ENCODE measurements at regions not wholly inside any gene's neighbourhood (a gene's known extent, or its start where the extent isn't known, plus 50 kb on each side); places are given as distances from the start of the nearest gene placed in this dataset.

GRCh38 chr4:26074712-26075430, 160.9 kb downstream of the SMIM20 start:
- peak; percentile 84 for DNase-seq

GRCh38 chr4:26075583-26075982, 161.6 kb downstream of the SMIM20 start:
- DNase-seq: no peak

- DNase-seq: peak; percentile 49
Observed at GRCh38 chr4:26076000-26076587, 162.1 kb downstream of the SMIM20 start.

DNA sequence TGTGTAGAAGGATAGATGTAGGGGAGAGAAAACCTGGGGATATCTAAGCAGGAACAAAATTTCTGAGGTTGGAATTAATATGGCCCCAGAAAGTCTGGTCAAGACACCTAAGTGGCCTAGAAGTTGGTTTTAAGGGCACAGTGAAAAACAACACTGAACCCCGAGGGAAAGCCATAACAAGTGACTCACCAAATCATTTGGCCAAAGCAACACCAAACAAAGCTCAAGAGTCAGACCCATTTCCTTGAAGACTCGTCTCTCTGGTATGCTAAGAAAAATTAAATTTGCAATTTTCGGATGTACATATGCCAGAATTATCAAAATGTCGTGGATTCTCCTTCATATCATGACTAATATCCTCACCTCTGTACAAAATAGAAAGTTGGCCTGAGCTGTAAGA, 162.9 kb downstream of the SMIM20 start:
- DNase-seq: no peak

DNA sequence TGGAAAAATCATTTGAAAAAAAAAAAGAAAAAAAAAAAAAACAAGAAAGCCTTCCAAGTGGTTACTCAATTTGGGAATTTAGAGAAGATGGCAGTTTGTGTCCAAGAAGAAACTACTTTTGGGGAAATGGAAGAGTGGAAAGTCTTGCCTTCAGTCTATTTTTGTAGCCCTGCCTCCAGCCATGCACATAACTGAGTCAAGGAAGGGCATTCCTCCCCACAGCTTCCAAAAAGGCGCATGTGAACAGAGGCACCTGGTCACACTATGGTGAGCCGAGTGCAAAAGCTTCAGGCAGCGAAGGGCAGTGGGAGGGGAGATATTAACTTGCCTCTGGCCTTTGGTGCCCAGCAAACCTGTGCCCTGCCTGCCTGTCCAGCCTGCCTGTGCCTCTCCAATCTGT, 163.7 kb downstream of the SMIM20 start:
- no peak for DNase-seq

DNA sequence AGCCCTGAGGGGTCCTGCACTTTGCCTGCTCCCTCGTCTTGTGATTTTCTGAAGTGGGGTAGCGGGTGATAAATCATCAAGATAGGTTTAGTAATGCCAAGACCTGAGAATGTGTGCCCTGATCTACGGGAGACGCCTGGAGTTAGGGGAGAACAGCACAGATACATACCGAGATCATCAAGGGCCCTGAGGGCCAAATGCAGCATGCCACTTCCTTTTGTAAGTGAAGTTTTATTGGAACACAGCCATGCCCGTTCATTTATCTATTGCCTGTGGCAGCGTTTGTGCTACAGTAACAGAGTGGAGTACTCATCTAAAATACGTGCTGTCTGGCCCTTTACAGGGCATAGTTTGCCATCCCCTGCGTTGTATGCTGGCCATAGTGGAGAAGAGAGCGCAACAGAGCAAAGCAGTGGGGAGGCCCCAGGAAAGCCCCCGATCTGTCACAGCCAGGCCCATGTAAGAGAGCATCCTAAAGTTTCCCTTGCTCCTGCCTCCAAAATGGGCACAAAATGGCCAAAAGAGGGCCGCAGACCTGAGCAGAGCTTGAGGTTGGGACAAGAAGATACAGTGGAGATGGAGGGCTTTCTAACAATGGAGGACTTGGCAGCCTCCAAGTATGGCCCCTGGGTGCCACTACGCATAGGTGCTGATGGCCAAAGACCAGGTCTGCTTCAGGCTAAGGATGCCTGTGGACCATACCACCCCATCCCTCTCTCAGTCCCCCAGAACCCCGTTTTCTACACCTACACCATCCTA, 167.0 kb downstream of the SMIM20 start:
- DNase-seq: no peak

GRCh38 chr4:26081795-26082498, 167.9 kb downstream of the SMIM20 start:
- DNase-seq: no peak

- no peak for DNase-seq
Observed at GRCh38 chr4:26082565-26082964, 168.5 kb downstream of the SMIM20 start.

GRCh38 chr4:26083987-26084386, 170.0 kb downstream of the SMIM20 start:
- peak; percentile 10 for DNase-seq

DNA sequence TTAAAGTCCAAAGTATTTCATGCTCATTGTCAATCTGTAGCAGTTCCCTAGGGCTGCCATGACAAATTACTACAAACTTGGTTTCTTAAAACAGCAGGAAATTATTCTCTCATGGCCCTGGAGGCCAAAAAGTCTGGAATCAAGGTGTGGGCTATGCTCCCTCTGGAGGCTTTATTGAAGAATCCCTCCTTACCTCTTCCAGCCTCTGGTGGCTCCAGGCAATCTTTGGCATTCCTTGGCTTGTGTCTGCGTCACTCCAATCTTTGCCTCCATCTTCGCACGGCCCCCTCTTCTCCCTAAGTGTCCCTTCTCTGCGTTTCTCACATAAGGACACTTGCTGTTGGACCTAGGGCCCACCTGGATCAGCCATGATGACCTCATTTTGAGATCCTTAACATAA, 170.4 kb downstream of the SMIM20 start:
- no peak for DNase-seq

DNA sequence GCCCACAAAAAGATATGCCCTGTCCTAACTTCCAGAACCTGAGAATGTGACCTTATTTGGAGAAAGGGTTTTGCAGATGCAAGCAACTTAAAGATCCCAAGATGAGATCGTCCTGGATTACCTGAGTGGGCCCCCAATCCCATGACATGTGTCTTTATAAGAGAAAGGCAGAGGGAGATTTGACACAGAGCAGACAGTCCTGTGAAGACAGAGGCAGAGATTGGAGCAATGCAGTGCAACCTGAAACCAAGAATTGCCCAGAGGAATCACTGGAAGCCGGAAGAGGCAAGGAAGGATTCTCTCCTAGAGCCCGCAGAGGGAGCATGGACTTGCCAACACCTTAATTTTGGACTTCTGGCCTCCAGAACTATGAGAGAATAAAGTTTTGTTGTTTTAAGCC, 171.5 kb downstream of the SMIM20 start:
- DNase-seq: no peak

DNA sequence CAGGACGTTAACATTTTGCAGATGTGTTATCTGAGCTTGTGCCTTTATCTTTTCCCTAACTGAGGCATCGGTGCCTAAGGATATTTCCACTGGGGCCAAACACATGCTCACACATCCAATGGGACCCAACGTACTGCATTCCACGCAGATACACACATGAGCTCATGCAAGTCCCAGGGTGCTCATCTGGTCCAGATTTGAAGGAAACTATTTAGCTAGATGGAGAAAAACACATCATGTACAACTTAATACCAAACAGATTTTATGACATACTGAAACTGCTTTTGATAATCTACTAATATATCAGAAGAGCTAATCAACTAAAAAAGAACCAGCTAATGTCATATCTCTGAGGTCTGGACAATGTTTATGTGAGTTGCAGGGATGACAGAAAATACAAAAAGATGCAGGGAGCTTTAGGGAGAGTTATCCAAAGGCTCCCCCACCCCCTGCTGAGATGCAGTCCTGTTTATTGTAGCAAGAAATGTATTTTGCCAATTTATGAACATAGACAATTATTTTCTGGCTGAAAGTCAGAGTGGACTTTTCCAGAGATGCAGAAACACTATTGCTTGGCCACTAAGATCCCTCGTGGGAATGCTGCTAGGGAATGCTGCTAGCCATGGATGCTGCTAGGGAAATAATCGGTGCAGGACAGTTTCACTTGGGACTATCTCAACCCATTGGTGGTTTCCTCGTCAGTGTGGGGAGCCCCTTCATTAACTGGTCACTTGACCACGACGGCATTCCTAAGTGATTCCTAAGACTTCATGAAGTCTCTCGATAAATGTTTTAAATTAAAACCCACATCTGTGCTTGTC, 172.8 kb downstream of the SMIM20 start:
- no peak for DNase-seq

- peak; percentile 19 for DNase-seq
Observed at GRCh38 chr4:26088433-26088928, 174.5 kb downstream of the SMIM20 start.

- no peak for DNase-seq
Observed at GRCh38 chr4:26093551-26093950, 179.5 kb downstream of the SMIM20 start.

GRCh38 chr4:26094076-26094475, 180.1 kb downstream of the SMIM20 start:
- DNase-seq: no peak

- no peak for DNase-seq
Observed at GRCh38 chr4:26094911-26095310, 180.9 kb downstream of the SMIM20 start.

- no peak for DNase-seq
Observed at GRCh38 chr4:26099967-26100366, 185.9 kb downstream of the SMIM20 start.

GRCh38 chr4:26101011-26101410, 187.0 kb downstream of the SMIM20 start:
- DNase-seq: no peak

DNA sequence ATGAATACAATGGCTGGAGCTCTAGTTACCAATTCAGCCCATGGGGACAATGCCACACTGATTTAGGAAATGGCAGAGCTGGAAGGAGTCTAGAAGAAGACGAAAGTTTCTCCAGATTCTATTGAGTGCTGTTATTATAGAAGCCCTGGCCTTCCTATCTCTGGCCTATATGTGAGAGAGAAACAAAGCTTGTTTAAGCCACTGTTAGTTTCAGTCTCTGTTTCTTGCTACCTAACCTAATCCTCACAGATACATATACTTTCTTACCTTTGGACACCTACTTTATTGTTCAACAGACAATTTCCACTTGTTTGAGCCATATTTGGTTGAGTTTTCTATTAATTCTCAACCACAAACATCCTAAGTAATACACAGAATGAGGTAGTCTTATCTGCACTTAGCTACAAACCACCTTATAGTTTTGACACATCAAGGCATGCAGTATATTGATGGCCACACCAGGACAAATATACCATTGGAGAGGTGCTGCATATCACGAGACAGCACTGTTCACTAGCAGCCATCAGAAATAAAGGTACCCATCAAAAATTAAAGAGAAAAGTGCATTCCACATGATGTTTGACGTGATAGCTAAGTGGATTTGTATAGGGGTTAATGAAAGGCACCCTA, 190.2 kb downstream of the SMIM20 start:
- DNase-seq: no peak

- DNase-seq: no peak
Observed at GRCh38 chr4:26105337-26105736, 191.3 kb downstream of the SMIM20 start.

GRCh38 chr4:26105815-26106699, 192.0 kb downstream of the SMIM20 start:
- no peak for DNase-seq
